Mucosa of stomach (tissue), 1 donor: ENCODE measurements at regions not wholly inside any gene's neighbourhood (a gene's known extent, or its start where the extent isn't known, plus 50 kb on each side); places are given as distances from the start of the nearest gene placed in this dataset.

Experiments
- H3K27me3 ChIP-seq: one replicate; pipeline ENCODE4 v1.7.0; 2013; ENCODE audit warnings: mild to moderate bottlenecking, low read length; ENCODE audit not compliant: control insufficient read depth, insufficient read depth
- H3K36me3 ChIP-seq: one replicate; pipeline ENCODE4 v1.7.0; 2013; ENCODE audit warnings: low read length; ENCODE audit not compliant: control insufficient read depth, insufficient read depth
- H3K4me1 ChIP-seq: one replicate; pipeline ENCODE4 v1.7.0; 2013; ENCODE audit warnings: mild to moderate bottlenecking, low read length; ENCODE audit not compliant: control insufficient read depth, insufficient read depth
- H3K4me3 ChIP-seq: one replicate; pipeline ENCODE4 v1.7.0; 2013; ENCODE audit warnings: low read length
- H3K9ac ChIP-seq: one replicate; pipeline ENCODE4 v1.7.0; 2013; ENCODE audit warnings: mild to moderate bottlenecking, low read length, moderate library complexity
- H3K9me3 ChIP-seq: one replicate; pipeline ENCODE4 v1.7.0; 2013; ENCODE audit warnings: mild to moderate bottlenecking, low read length, moderate library complexity; ENCODE audit not compliant: control insufficient read depth
- donor health status: Pancreatic carcinoma.

DNA sequence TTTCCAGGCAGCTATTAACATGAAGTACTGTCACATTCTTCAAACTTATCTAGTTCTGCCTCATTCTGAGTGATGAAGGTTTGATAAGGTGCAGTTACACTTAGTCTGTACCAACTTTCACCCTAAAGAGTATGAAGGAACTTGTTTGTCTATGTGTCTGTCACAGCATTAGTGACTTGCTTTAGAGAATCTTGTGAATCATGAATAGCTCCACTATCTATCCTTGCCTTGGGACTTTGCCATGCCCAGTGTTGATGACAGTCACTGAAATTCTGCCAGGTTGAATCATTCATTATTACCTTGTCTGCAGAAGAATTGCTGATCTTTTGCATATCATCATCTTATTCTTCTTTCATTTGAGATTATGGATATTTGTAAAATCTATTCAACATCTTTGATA is 50.9 kb upstream of the A1CF start:
- H3K4me3 ChIP-seq, result no peak overlapping the region
- no peaks in the 10 kb centered on the region for H3K4me1 ChIP-seq
- no peaks in the 10 kb centered on the region for H3K9me3 ChIP-seq
- no peak overlapping the region for H3K9ac ChIP-seq
- H3K27me3 ChIP-seq, result no peaks in the 10 kb centered on the region
- no peaks in the 10 kb centered on the region for H3K36me3 ChIP-seq

DNA sequence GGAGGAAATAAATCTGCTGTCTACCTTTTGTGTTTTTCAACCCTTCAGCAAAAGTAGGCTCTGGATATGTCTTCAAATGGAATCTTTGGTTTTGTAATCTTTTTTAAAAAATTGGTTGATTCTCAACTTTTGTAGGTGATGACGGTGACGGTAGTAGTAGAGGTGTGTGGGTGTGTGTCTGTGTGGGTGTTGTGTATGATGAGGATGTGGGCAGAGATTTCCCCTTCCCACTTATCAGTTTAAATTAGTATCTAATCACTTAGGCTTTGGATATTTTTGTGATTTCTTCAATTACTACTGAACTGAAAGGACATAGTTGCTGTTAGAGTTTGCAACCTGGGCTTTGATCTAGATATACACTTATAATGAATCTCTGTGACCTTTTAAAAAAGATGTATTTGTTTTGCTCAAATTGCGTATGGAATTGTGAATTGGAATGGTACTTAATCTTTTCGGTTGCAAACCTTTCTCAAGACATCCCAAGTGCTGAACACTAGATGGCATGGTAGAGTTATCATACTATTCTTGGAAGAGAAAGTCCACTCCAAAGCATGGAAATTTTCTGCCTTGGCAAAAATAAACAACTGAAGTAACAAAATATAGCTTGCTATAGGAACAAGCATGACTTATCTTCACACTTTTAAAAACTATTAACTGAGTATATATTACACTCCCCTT is 51.9 kb upstream of the A1CF start:
- Histone ChIP-seq H3K4me1 (no peaks in the 10 kb centered on the region), H3K36me3 (no peaks in the 10 kb centered on the region), H3K27me3 (no peaks in the 10 kb centered on the region), H3K9me3 (no peaks in the 10 kb centered on the region), H3K9ac (no peak overlapping the region), H3K4me3 (no peak overlapping the region)

DNA sequence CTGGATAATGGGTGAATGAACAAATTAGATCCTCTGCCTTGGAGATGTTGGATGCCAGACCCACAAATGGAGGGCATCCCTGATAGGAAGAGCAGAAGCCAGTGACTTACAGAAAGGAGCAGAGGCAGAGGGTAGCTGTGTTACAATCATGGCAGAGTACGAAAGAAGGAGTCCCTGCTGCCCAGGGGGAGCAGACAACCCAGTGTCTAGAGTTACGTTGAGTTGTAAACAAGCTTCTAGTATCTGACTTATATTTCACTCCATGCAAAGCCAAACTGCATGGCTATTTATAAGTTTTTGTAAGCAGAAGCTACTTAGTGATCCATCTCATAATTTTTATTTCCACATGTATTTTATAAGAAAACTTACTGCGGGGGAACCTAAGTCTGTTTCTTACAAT is 56.2 kb upstream of the A1CF start:
- no peaks in the 10 kb centered on the region for H3K36me3 ChIP-seq
- no peaks in the 10 kb centered on the region for H3K4me1 ChIP-seq

DNA sequence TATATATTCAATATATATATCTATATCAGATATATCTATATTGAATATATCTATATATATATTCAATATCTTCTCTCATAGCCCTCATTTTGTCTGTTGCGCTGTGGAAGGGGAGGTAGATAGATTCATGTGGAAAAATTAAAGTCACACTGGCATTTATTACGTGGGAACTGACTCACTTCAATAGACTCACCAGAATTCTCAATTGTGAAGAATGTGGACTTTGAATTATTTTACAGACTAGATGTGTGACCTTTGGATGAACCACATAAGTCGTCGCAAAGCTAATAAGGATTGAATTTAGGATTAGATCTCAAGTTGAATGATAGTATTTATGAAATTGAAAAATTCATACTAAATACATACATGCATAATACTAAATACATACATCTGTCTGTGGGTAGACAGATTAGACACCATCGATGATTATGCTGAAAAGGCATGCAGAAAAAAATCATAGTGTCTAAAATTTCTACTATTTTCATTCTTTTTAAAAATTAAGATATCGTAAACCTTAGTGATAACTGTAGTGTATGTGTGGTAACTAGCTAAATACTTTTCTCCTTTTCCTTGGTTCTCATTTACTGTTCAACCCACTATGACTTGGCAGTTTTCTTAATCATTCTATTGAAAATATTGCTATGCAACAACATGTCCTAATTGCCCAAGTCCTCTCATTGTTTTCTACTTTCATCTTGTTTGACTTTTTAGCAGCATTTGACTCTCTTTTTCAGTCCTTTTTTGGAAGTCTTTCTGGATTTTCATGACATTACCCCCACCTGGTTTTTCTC is 61.8 kb upstream of the A1CF start:
- H3K4me1 ChIP-seq, result no peaks in the 10 kb centered on the region
- H3K9me3 ChIP-seq, result no peaks in the 10 kb centered on the region
- no peak overlapping the region for H3K4me3 ChIP-seq
- no peaks in the 10 kb centered on the region for H3K36me3 ChIP-seq
- H3K27me3 ChIP-seq, result no peaks in the 10 kb centered on the region
- H3K9ac ChIP-seq, result no peak overlapping the region

More for the DNA sequence above, 56.2 kb upstream of the A1CF start:
- H3K27me3 ChIP-seq, result no peaks in the 10 kb centered on the region
- no peak overlapping the region for H3K9ac ChIP-seq
- no peaks in the 10 kb centered on the region for H3K9me3 ChIP-seq
- no peak overlapping the region for H3K4me3 ChIP-seq

DNA sequence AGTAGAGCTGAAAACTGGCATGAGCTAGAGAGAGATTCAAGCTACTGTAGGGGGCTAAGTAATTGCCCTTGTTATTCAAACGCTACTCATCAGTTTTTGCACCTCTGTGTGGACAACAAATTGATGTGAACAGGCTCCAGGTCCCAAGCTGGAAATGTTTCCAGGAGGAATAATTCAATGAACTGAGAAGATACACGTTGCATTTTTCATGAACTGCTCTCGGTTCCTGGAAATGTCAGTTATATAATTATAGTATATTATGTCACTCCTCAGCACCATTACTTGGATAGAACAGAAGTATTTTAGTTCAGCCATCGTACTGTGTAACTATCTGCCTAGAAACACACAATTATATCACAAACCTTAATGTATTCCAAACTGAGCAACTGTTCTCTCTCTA is 65.9 kb upstream of the A1CF start:
- Histone ChIP-seq H3K4me3 (no peak overlapping the region), H3K4me1 (no peaks in the 10 kb centered on the region), H3K9ac (no peak overlapping the region), H3K36me3 (no peaks in the 10 kb centered on the region), H3K27me3 (no peaks in the 10 kb centered on the region), H3K9me3 (no peaks in the 10 kb centered on the region)

DNA sequence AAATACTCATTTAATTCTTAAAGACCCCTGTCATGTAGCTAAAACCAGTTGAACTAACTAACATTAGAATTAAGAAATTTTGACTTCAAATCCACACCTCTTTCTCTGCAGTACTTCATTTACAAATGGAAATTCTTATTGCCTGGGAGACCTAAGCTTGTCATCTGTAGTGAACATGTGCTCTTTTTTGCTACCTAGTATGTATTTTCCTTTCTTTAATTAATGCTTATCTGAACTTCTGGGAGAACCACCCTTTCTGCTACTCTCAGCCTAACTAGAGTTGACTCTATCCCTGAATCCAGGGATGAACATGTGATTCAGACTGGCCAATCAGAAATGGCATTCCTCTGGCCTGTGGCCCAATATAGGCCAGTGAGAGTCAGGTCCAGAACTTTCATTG is 75.9 kb upstream of the A1CF start:
- H3K27me3 ChIP-seq, result no peaks in the 10 kb centered on the region
- H3K36me3 ChIP-seq, result no peaks in the 10 kb centered on the region
- no peaks in the 10 kb centered on the region for H3K4me1 ChIP-seq
- H3K4me3 ChIP-seq, result no peak overlapping the region
- no peak overlapping the region for H3K9ac ChIP-seq
- H3K9me3 ChIP-seq, result no peaks in the 10 kb centered on the region

DNA sequence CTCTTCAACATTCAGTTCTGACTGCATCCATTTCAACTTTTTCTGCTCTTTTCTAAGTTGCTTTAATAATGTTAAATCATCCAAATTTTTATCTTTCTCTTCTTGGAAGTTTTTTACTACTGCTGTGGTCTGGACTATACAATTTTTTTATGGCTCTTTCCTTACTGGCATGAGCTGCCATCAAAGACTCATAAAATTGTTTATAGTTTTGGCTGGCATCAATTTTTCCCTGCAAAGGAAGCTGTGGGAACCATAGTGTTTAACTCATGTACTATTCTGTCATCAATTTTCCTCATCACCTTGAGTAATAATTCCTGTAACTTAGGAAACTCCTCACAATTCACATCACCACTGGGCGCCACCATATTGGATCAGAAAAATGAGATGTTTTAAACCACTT is 77.6 kb upstream of the A1CF start:
- no peaks in the 10 kb centered on the region for H3K36me3 ChIP-seq
- H3K27me3 ChIP-seq, result no peaks in the 10 kb centered on the region
- no peaks in the 10 kb centered on the region for H3K9me3 ChIP-seq
- H3K4me3 ChIP-seq, result no peak overlapping the region
- H3K9ac ChIP-seq, result no peak overlapping the region
- no peaks in the 10 kb centered on the region for H3K4me1 ChIP-seq

DNA sequence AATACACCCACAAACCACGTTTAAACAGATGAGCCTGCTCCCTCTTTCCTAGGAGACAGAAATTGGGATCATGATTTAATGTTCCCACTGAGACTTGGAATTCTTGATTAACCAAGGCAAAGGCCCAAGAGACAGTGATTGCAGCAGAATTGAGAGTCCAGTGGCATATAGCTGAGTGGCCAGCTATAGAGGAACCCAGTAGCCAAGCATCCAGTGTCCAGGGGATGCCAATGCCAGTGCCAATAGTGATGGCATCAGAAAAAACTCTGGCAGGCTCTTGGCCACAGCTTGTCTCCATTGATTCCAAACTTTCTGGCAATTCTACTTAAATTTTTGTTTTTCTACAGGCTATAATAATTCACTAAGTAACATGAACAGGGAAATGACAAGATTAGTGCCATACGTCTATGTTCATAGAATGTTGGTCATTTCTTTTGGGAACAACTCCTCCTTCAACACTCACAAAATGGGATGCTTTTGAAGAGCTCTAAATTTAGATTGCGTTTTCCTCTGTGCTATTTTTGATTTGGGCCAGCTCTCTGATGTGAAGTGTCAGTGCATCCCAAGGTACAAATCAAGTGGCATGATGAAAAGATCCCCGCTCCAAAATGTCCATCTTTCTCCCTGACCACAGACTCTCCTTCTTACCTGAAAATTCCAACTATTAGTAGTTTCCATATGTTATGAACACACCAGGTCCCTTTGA is 83.1 kb upstream of the A1CF start:
- H3K9ac ChIP-seq, result no peak overlapping the region
- peaks cover 19% of the 10 kb centered on the region for H3K4me1 ChIP-seq
- no peaks in the 10 kb centered on the region for H3K9me3 ChIP-seq
- H3K36me3 ChIP-seq, result no peaks in the 10 kb centered on the region
- H3K4me3 ChIP-seq, result no peak overlapping the region
- no peaks in the 10 kb centered on the region for H3K27me3 ChIP-seq

DNA sequence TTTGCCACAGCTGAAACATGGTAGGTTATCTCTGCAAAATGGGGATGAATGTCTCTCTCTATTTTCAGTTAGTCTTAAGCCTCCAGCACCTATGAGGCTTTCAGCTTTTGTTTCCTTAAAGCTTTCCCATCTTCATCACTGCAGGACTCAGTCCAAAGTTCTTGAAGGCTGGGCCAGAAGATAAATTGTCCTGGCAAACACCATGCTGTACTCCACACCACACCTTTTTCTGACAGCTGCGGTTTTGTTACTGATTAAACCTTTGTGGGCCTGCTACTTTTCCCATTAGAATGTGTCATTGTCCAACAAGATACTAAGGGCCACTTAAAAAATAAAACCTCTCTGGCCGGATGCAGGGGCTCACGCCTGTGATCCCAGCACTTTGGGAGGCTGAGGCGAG is 87.2 kb upstream of the A1CF start:
- Histone ChIP-seq H3K4me3 (no peak overlapping the region), H3K36me3 (no peaks in the 10 kb centered on the region), H3K4me1 (peaks cover 23% of the 10 kb centered on the region), H3K9ac (no peak overlapping the region), H3K27me3 (no peaks in the 10 kb centered on the region), H3K9me3 (no peaks in the 10 kb centered on the region)

DNA sequence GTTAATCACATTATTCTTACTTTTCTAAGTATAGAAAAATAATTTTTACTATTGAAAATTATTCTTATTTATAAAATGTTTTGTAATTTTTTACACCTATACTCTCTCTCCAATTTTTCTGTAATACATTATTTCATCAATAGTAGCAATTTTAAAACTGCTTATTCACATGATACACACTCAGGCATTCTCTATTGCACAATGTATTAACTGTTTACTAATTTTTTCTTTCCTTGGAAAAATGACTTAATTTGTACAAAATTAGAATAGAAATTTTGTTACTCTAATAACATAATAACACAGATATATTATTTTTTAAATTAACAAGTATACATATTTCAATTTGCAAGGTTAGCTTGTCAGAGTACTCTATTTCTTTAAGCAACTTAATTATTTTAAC is 92.9 kb upstream of the PRKG1 start:
- Histone ChIP-seq H3K9ac (no peak overlapping the region), H3K4me1 (no peaks in the 10 kb centered on the region), H3K36me3 (no peaks in the 10 kb centered on the region), H3K9me3 (no peaks in the 10 kb centered on the region), H3K4me3 (no peak overlapping the region), H3K27me3 (no peaks in the 10 kb centered on the region)

DNA sequence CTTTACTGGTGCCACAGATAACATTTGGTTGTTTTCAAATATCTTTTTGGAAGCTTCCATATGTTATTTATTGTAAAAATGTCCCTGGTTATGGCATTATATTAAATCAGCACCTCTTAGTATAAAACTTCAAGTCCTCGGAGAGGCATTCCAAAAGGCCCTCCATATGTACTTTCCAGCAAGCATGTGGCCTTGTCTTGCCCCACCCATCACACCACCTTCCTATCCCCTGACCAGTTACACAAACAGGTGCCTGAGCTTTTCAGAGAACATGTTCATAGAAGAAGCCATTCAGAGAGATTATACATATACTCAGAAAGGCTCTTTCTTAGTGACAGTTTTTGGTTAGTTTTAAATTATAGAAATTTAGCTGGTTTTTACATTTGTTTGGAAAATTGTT is 92.4 kb upstream of the PRKG1 start:
- Histone ChIP-seq H3K4me1 (no peaks in the 10 kb centered on the region), H3K9ac (no peak overlapping the region), H3K36me3 (no peaks in the 10 kb centered on the region), H3K9me3 (no peaks in the 10 kb centered on the region), H3K27me3 (no peaks in the 10 kb centered on the region), H3K4me3 (no peak overlapping the region)

DNA sequence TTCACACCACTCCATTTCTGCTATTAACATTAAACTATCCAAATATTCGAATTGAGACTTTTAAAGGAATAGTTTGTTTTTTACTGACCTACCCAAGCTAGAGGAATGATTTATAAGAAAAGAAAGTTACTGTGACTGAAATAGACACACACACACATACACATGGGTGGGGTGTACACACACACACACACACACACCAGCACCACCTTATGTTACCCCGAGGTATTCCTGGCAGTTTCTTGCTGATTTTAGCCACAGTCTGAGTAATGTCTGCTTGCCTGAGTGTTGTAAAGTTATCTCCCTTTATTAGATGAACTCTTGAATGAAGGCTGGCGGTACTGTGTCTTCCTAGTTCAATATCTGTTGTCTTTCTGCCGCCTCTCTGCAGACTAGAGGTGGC is 91.3 kb upstream of the PRKG1 start:
- H3K27me3 ChIP-seq, result no peaks in the 10 kb centered on the region
- no peak overlapping the region for H3K9ac ChIP-seq
- H3K36me3 ChIP-seq, result no peaks in the 10 kb centered on the region
- H3K4me3 ChIP-seq, result no peak overlapping the region
- no peaks in the 10 kb centered on the region for H3K4me1 ChIP-seq
- no peaks in the 10 kb centered on the region for H3K9me3 ChIP-seq
